HUES6 (cell line): ENCODE measurements at regions not wholly inside any gene's neighbourhood (a gene's known extent, or its start where the extent isn't known, plus 50 kb on each side); places are given as distances from the start of the nearest gene placed in this dataset.

Experiments
- H3K27ac ChIP-seq: 2 replicates; pipeline ENCODE4 v1.7.0; 2013; ENCODE audit warnings: low read depth, mild to moderate bottlenecking, low read length, inconsistent platforms
- H3K27me3 ChIP-seq: 2 replicates; pipeline ENCODE4 v1.6.1; 2013; ENCODE audit warnings: low read length; ENCODE audit not compliant: control insufficient read depth, insufficient read depth
- H3K36me3 ChIP-seq: 2 replicates; pipeline ENCODE4 v1.6.1; 2013; ENCODE audit warnings: low read length; ENCODE audit not compliant: control insufficient read depth, insufficient read depth
- H3K4me1 ChIP-seq: 2 replicates; pipeline ENCODE4 v1.6.1; 2013; ENCODE audit warnings: low read length; ENCODE audit not compliant: control insufficient read depth, insufficient read depth
- H3K4me3 ChIP-seq: 2 replicates; pipeline ENCODE4 v1.5.1; 2013; ENCODE audit warnings: low read depth, low read length
- H3K9ac ChIP-seq: one replicate; pipeline ENCODE4 v1.6.1; 2013; ENCODE audit warnings: mild to moderate bottlenecking, low read length
- H3K9me3 ChIP-seq: 2 replicates; pipeline ENCODE4 v1.6.1; 2013; ENCODE audit warnings: low read depth, low read length; ENCODE audit not compliant: control insufficient read depth, insufficient read depth

- H3K9me3 ChIP-seq, result peaks cover 7% of the 10 kb centered on the region; the same call in 1 of the 2 replicates
- H3K4me3 ChIP-seq, result no peak overlapping the region
- no peaks in the 10 kb centered on the region for H3K36me3 ChIP-seq
- no peaks in the 10 kb centered on the region for H3K27me3 ChIP-seq
- H3K4me1 ChIP-seq, result 0 out of 2 replicates have a peak, but pooled peaks cover 5% of the 10 kb centered on the region
- H3K9ac ChIP-seq, result no peak overlapping the region
- no peak overlapping the region for H3K27ac ChIP-seq
Observed at GRCh38 chr3:8206971-8207617, 294.5 kb upstream of the LMCD1 start.

GRCh38 chr3:8210882-8211341 is 290.7 kb upstream of the LMCD1 start:
- Histone ChIP-seq H3K27ac (no peak overlapping the region), H3K9ac (no peak overlapping the region), H3K36me3 (no peaks in the 10 kb centered on the region), H3K27me3 (no peaks in the 10 kb centered on the region), H3K9me3 (peaks cover 10% of the 10 kb centered on the region; the same call in 1 of the 2 replicates), H3K4me1 (peaks cover 5% of the 10 kb centered on the region; the same call in 1 of the 2 replicates), H3K4me3 (no peak overlapping the region)

GRCh38 chr3:8212794-8213193 is 288.8 kb upstream of the LMCD1 start:
- no peak overlapping the region for H3K27ac ChIP-seq
- H3K36me3 ChIP-seq, result no peaks in the 10 kb centered on the region
- H3K4me1 ChIP-seq, result no peaks in the 10 kb centered on the region; the same call in 1 of the 2 replicates
- H3K4me3 ChIP-seq, result no peak overlapping the region
- H3K9me3 ChIP-seq, result peaks cover 10% of the 10 kb centered on the region; the same call in 1 of the 2 replicates
- H3K27me3 ChIP-seq, result no peaks in the 10 kb centered on the region
- H3K9ac ChIP-seq, result no peak overlapping the region

- Histone ChIP-seq H3K4me3 (no peak overlapping the region), H3K36me3 (no peaks in the 10 kb centered on the region), H3K9me3 (peaks cover 8% of the 10 kb centered on the region; the same call in 1 of the 2 replicates), H3K9ac (no peak overlapping the region), H3K27ac (no peak overlapping the region), H3K27me3 (no peaks in the 10 kb centered on the region), H3K4me1 (no peaks in the 10 kb centered on the region; the same call in 1 of the 2 replicates)
Observed at GRCh38 chr3:8213286-8213685, 288.3 kb upstream of the LMCD1 start.

GRCh38 chr3:8215821-8216220 is 285.8 kb upstream of the LMCD1 start:
- Histone ChIP-seq H3K4me3 (no peak overlapping the region), H3K27me3 (no peaks in the 10 kb centered on the region), H3K36me3 (no peaks in the 10 kb centered on the region), H3K4me1 (no peaks in the 10 kb centered on the region; the same call in 1 of the 2 replicates), H3K9me3 (peaks cover 6% of the 10 kb centered on the region; the same call in 1 of the 2 replicates), H3K9ac (no peak overlapping the region), H3K27ac (no peak overlapping the region)

GRCh38 chr3:8218353-8218940 is 283.2 kb upstream of the LMCD1 start:
- H3K36me3 ChIP-seq, result no peaks in the 10 kb centered on the region
- H3K4me3 ChIP-seq, result no peak overlapping the region
- no peaks in the 10 kb centered on the region for H3K4me1 ChIP-seq
- no peaks in the 10 kb centered on the region for H3K9me3 ChIP-seq
- no peak overlapping the region for H3K27ac ChIP-seq
- no peak overlapping the region for H3K9ac ChIP-seq
- no peaks in the 10 kb centered on the region for H3K27me3 ChIP-seq

GRCh38 chr3:8220291-8220690 is 281.3 kb upstream of the LMCD1 start:
- Histone ChIP-seq H3K27me3 (no peaks in the 10 kb centered on the region), H3K27ac (no peak overlapping the region), H3K36me3 (no peaks in the 10 kb centered on the region), H3K9ac (no peak overlapping the region), H3K4me1 (no peaks in the 10 kb centered on the region), H3K4me3 (no peak overlapping the region), H3K9me3 (no peaks in the 10 kb centered on the region)

- no peak overlapping the region for H3K9ac ChIP-seq
- H3K36me3 ChIP-seq, result no peaks in the 10 kb centered on the region
- H3K27ac ChIP-seq, result no peak overlapping the region
- no peaks in the 10 kb centered on the region for H3K4me1 ChIP-seq
- H3K27me3 ChIP-seq, result no peaks in the 10 kb centered on the region
- no peak overlapping the region for H3K4me3 ChIP-seq
- H3K9me3 ChIP-seq, result no peaks in the 10 kb centered on the region
Observed at GRCh38 chr3:8223766-8224165, 277.9 kb upstream of the LMCD1 start.

- Histone ChIP-seq H3K4me1 (no peaks in the 10 kb centered on the region), H3K36me3 (no peaks in the 10 kb centered on the region), H3K27me3 (no peaks in the 10 kb centered on the region), H3K4me3 (no peak overlapping the region), H3K9me3 (no peaks in the 10 kb centered on the region), H3K9ac (no peak overlapping the region), H3K27ac (no peak overlapping the region)
Observed at GRCh38 chr3:8224941-8225340, 276.7 kb upstream of the LMCD1 start.

GRCh38 chr3:8233938-8234337 is 267.7 kb upstream of the LMCD1 start:
- Histone ChIP-seq H3K27ac (no peak overlapping the region), H3K9ac (no peak overlapping the region), H3K4me3 (no peak overlapping the region), H3K27me3 (no peaks in the 10 kb centered on the region), H3K4me1 (peaks cover 11% of the 10 kb centered on the region; the same call in 1 of the 2 replicates), H3K9me3 (no peaks in the 10 kb centered on the region), H3K36me3 (no peaks in the 10 kb centered on the region)

- Histone ChIP-seq H3K4me1 (peaks cover 11% of the 10 kb centered on the region; the same call in 1 of the 2 replicates), H3K36me3 (no peaks in the 10 kb centered on the region), H3K27me3 (no peaks in the 10 kb centered on the region), H3K27ac (no peak overlapping the region), H3K4me3 (no peak overlapping the region), H3K9me3 (no peaks in the 10 kb centered on the region), H3K9ac (no peak overlapping the region)
Observed at GRCh38 chr3:8236264-8236663, 265.4 kb upstream of the LMCD1 start.
